A549 (cell line): ENCODE measurements at regions not wholly inside any gene's neighbourhood (a gene's known extent, or its start where the extent isn't known, plus 50 kb on each side); places are given as distances from the start of the nearest gene placed in this dataset.

Source experiments
- ATAC-seq, 2 experiments: fragments of 200-7000 bp in 1 of 2; fragments of >200 bp in 1 of 2; cut with Nextera tagmentation in 1 of 2; cut with Tn5 transposase in 1 of 2; 3 replicates each; pipeline versions ENCODE4 v1.8.0 to v1.9.1; 2018 to 2020; ENCODE audit warnings: mild to moderate bottlenecking in 1 of 2, moderate library complexity in 1 of 2
- CTCF ChIA-PET: fragments of 300-600 bp; sonication (Branson Sonifier 250); formaldehyde crosslinking; extraction: SDS; loops from one replicate; lab custom pipeline; 2021; ENCODE audit warnings: antibody characterized with exemption, inconsistent platforms; lab: Yijun Ruan, JAX
- POLR2A ChIA-PET: fragments of 350-600 bp; formaldehyde crosslinking; extraction: SDS; loops from one replicate; lab custom pipeline; 2021; ENCODE audit warnings: antibody characterized with exemption, inconsistent platforms; lab: Yijun Ruan, JAX
- DNase-seq, 2 experiments: peaks; one replicate each; pipeline versions ENCODE4 v3.0.0 to v3.0.0-alpha.2; 2011 to 2016; ENCODE audit warnings: low read depth in 1 of 2, low spot score in 1 of 2
- FAIRE-seq: peaks from 2 replicates; lab custom pipeline; 2011; peaks lifted over from hg19 to GRCh38; lab: Jason Lieb, UNC
- H3K27ac ChIP-seq, 2 experiments: fragments of >200 bp; sonication (Bioruptor Twin); formaldehyde crosslinking; 3 replicates each; pipeline ENCODE4 v1.5.1; 2016 to 2017
- H3K4me1 ChIP-seq: fragments of >200 bp; sonication (Bioruptor Twin); formaldehyde crosslinking; 3 replicates; pipeline ENCODE4 v1.6.1; 2016
- H3K4me2 ChIP-seq: fragments of >200 bp; sonication (Bioruptor Twin); formaldehyde crosslinking; 3 replicates; pipeline ENCODE4 v1.6.1; 2016
- H3K4me3 ChIP-seq: fragments of >200 bp; sonication (Bioruptor Twin); formaldehyde crosslinking; 3 replicates; pipeline ENCODE4 v1.5.1; 2016
- H3K9me3 ChIP-seq: fragments of >200 bp; sonication (Bioruptor Twin); formaldehyde crosslinking; 3 replicates; pipeline ENCODE4 v1.6.1; 2016
- BCL3 ChIP-seq: fragments of >200 bp; sonication (Bioruptor Twin); formaldehyde crosslinking; IDR thresholded peaks from 3 replicates; pipeline ENCODE4 v1.6.1; 2016
- CBX2 ChIP-seq: fragments of 200-600 bp; sonication (generic); IDR thresholded peaks from 2 replicates; pipeline ENCODE4 v1.6.1; 2016; ENCODE audit warnings: low read depth, mild to moderate bottlenecking, borderline replicate concordance
- CEBPB ChIP-seq, 2 experiments: fragments of >200 bp in 1 of 2; sonication (Bioruptor Twin) in 1 of 2; formaldehyde crosslinking in 1 of 2; IDR thresholded peaks; 2 replicates each; pipeline ENCODE4 v1.6.1; 2012 to 2016
- CHD2 ChIP-seq: fragments of 150-350 bp; IDR thresholded peaks from 2 replicates; pipeline ENCODE4 v1.6.1; 2014; ENCODE audit warnings: low read length; ENCODE audit not compliant: partially characterized antibody
- EHF ChIP-seq: fragments of 250-450 bp; sonication (Bioruptor Pico); IDR thresholded peaks from 2 replicates; pipeline ENCODE4 v1.5.0; 2020; ENCODE audit warnings: mild to moderate bottlenecking
- EHMT2 ChIP-seq: fragments of 200-600 bp; sonication (generic); IDR thresholded peaks from 2 replicates; pipeline ENCODE4 v1.6.1; 2016; ENCODE audit warnings: antibody characterized with exemption, low read depth, mild to moderate bottlenecking, moderate library complexity
- ELK1 ChIP-seq: fragments of 150-350 bp; IDR thresholded peaks from 2 replicates; pipeline ENCODE4 v1.6.1; 2014; ENCODE audit warnings: low read depth, mild to moderate bottlenecking, low read length
- FOSB ChIP-seq: fragments of 250-450 bp; sonication (Bioruptor Pico); IDR thresholded peaks from 2 replicates; pipeline ENCODE4 v1.5.0; 2020; ENCODE audit warnings: mild to moderate bottlenecking, moderate library complexity
- FOSL2 ChIP-seq, 2 experiments: fragments of 450-650 bp in 1 of 2; fragments of >200 bp in 1 of 2; sonication (Bioruptor Twin) in 1 of 2; formaldehyde crosslinking; IDR thresholded peaks; 2 replicates each; pipeline versions ENCODE4 v1.5.0 to v1.6.1; 2016 to 2020; ENCODE audit warnings: mild to moderate bottlenecking in 1 of 2, moderate library complexity in 1 of 2
- HDAC2 ChIP-seq: fragments of 200-600 bp; sonication (generic); IDR thresholded peaks from 2 replicates; pipeline ENCODE4 v1.6.1; 2016
- HEYL ChIP-seq: fragments of 250-450 bp; sonication (Bioruptor Pico); IDR thresholded peaks from 2 replicates; pipeline ENCODE4 v1.8.0; 2021; ENCODE audit warnings: mild to moderate bottlenecking, moderate library complexity
- HOXA7 ChIP-seq: fragments of 250-450 bp; sonication (Bioruptor Pico); IDR thresholded peaks from 2 replicates; pipeline ENCODE4 v1.5.0; 2020; ENCODE audit warnings: mild to moderate bottlenecking, moderate library complexity
- HOXB13 ChIP-seq: fragments of 250-450 bp; sonication (Bioruptor Pico); IDR thresholded peaks from 2 replicates; pipeline ENCODE4 v1.5.0; 2020; ENCODE audit warnings: low read depth, mild to moderate bottlenecking, moderate library complexity
- JUN ChIP-seq, 2 experiments: fragments of >200 bp; sonication (Bioruptor Twin); formaldehyde crosslinking; IDR thresholded peaks; 2 replicates in 1 of 2; 3 replicates in 1 of 2; pipeline ENCODE4 v1.6.1; 2016 to 2017
- KDM1A ChIP-seq: fragments of 200-600 bp; sonication (generic); IDR thresholded peaks from 2 replicates; pipeline ENCODE4 v1.6.1; 2016; ENCODE audit warnings: low read depth, mild to moderate bottlenecking
- MAX ChIP-seq: IDR thresholded peaks from 2 replicates; pipeline ENCODE4 v1.6.1; 2012
- MAZ ChIP-seq: fragments of 150-350 bp; IDR thresholded peaks from 2 replicates; pipeline ENCODE4 v1.6.1; 2014; ENCODE audit warnings: antibody characterized with exemption, low read depth, low read length, borderline replicate concordance
- MYC ChIP-seq: IDR thresholded peaks from 2 replicates; pipeline ENCODE4 v1.6.1; 2012; ENCODE audit warnings: mild to moderate bottlenecking, inconsistent platforms, low read length, improper control_type of control experiment, borderline replicate concordance
- NFE2L2 ChIP-seq: fragments of 150-350 bp; conservative IDR thresholded peaks from 2 replicates; pipeline ENCODE4 v1.6.1; 2014; ENCODE audit warnings: low read length
- POLR2AphosphoS2 ChIP-seq: conservative IDR thresholded peaks from 2 replicates; pipeline ENCODE4 v1.6.1; 2012; ENCODE audit warnings: low read length, improper control_type of control experiment, inconsistent platforms
- RAD21 ChIP-seq, 2 experiments: fragments of >200 bp in 1 of 2; sonication (Bioruptor Twin) in 1 of 2; formaldehyde crosslinking in 1 of 2; IDR thresholded peaks in 1 of 2; conservative IDR thresholded peaks in 1 of 2; 2 replicates in 1 of 2; 3 replicates in 1 of 2; pipeline ENCODE4 v1.6.1; 2012 to 2018; ENCODE audit warnings: inconsistent platforms in 1 of 2
- RARB ChIP-seq: fragments of 250-450 bp; sonication (Bioruptor Pico); IDR thresholded peaks from 2 replicates; pipeline ENCODE4 v1.8.0; 2021; ENCODE audit warnings: mild to moderate bottlenecking, moderate library complexity
- RCOR1 ChIP-seq: fragments of 150-350 bp; IDR thresholded peaks from 2 replicates; pipeline ENCODE4 v1.6.1; 2014; ENCODE audit warnings: antibody characterized with exemption, low read length, low read depth
- RNF2 ChIP-seq: fragments of 200-600 bp; sonication (generic); IDR thresholded peaks from 2 replicates; pipeline ENCODE4 v1.6.1; 2016; ENCODE audit warnings: low read depth, mild to moderate bottlenecking, antibody characterized with exemption, moderate library complexity, borderline replicate concordance
- whole genome bisulfite sequencing: methylation state at CpG from one replicate; pipeline ENCODE4 v1.1.6; 2017; ENCODE audit errors: missing lambda C conversion rate; 5-methylcytosine and 5-hydroxymethylcytosine counted together

GRCh38 chr2:187009483-187010239, 160.7 kb upstream of the ZSWIM2 start:
- Histone ChIP-seq H3K4me1 (no peaks in the 10 kb centered on the region), H3K4me3 (no peak overlapping the region), H3K4me2 (no peak overlapping the region), H3K9me3 (no peaks in the 10 kb centered on the region), H3K27ac (no peak overlapping the region)
- WGBS: 36% methylated on average over 2 of the region's 2 CpGs
- POLR2A ChIA-PET: no interaction called here
- CTCF ChIA-PET: interaction anchor here (0.6 kb wide), 1 partner anchor 1306 kb away, joined by 3 read pairs; no protein-coding TSS in a partner anchor
- peak in 1 of 2 experiments; percentile 4 for DNase-seq
- TF ChIP-seq JUN (IDR thresholded peaks at IDR 0.05) (no peak), RARB (CRISPR knock-in tag) (no peak), EHMT2 (no peak), MAX (no peak), CEBPB (IDR thresholded peaks at IDR 0.05) (no peak), HOXA7 (CRISPR knock-in tag) (no peak), BCL3 (no peak), EHF (CRISPR knock-in tag) (no peak), KDM1A (no peak)
- no peak for FAIRE-seq
- ATAC-seq: no peak

- DNase-seq: no peak
Measured at GRCh38 chr2:187008111-187008510, 159.1 kb upstream of the ZSWIM2 start.

GRCh38 chr2:187003611-187004010, 154.6 kb upstream of the ZSWIM2 start:
- no peak for ATAC-seq
- Histone ChIP-seq H3K9me3 (no peaks in the 10 kb centered on the region), H3K4me2 (no peak overlapping the region), H3K4me3 (no peak overlapping the region), H3K27ac (no peak overlapping the region), H3K4me1 (no peaks in the 10 kb centered on the region)
- ChIA-PET POLR2A (no interaction called here), CTCF (no interaction called here)
- no peak for FAIRE-seq
- no peak for DNase-seq
- WGBS: 15% methylated on average over 1 of the region's 1 CpG
- TF ChIP-seq FOSB (CRISPR knock-in tag) (no peak), HEYL (no peak), FOSL2 (IDR thresholded peaks at IDR 0.05) (no peak), FOSL2 (CRISPR knock-in tag; IDR thresholded peaks at IDR 0.05) (no peak), CHD2 (no peak), ELK1 (no peak), MAZ (no peak), CBX2 (no peak), RAD21 (conservative IDR thresholded peaks at IDR 0.05 in 1 of 2, IDR thresholded peaks at IDR 0.05 in 1 of 2) (no peak), EHF (CRISPR knock-in tag) (no peak), NFE2L2 (no peak), RNF2 (no peak), HOXB13 (CRISPR knock-in tag) (no peak), MYC (no peak), POLR2AphosphoS2 (no peak), MAX (no peak)

More at GRCh38 chr2:187008111-187008510, 159.1 kb upstream of the ZSWIM2 start:
- POLR2A ChIA-PET: no interaction called here
- Histone ChIP-seq H3K4me1 (no peaks in the 10 kb centered on the region), H3K4me2 (no peak overlapping the region), H3K4me3 (no peak overlapping the region), H3K9me3 (no peaks in the 10 kb centered on the region), H3K27ac (no peak overlapping the region)
- FAIRE-seq (no peak), ATAC-seq (no peak)
- CTCF ChIA-PET: no interaction called here
- TF ChIP-seq HDAC2: no peak
- TF ChIP-seq EHF (CRISPR knock-in tag): no peak
- TF ChIP-seq RCOR1: no peak
